ENCODE measurements at regions not wholly inside any gene's neighbourhood (a gene's known extent, or its start where the extent isn't known, plus 50 kb on each side); places are given as distances from the start of the nearest gene placed in this dataset.
A peak's percentile ranks its signal among the peaks of the same experiment; 100 is the strongest.
"Not testable (repeated sequence)": the region's sequence is repeated elsewhere in the genome, so short reads cannot be mapped to it uniquely, and the experiment has no call there.

DNA sequence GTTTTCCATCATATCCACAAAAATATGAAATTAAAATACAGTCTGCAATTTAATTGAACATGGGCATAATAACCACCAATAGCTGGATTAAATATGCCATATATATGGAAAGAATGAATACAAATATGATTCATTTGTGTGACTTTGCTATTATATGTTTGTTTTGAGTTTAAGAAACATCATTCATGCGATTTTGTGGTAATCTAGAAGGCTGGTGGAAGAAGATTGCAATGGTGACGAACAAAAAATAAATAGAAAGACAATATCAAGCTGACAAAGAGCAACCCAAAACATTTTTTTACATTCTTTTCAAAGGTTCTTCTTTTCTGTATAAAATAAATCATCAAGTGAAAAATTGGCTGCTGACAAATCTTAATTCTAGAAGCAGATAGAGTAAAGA lies 610.0 kb downstream of the MAT2B start:
- DNase-seq (ENCODE audit: low spot score): no peak

DNA sequence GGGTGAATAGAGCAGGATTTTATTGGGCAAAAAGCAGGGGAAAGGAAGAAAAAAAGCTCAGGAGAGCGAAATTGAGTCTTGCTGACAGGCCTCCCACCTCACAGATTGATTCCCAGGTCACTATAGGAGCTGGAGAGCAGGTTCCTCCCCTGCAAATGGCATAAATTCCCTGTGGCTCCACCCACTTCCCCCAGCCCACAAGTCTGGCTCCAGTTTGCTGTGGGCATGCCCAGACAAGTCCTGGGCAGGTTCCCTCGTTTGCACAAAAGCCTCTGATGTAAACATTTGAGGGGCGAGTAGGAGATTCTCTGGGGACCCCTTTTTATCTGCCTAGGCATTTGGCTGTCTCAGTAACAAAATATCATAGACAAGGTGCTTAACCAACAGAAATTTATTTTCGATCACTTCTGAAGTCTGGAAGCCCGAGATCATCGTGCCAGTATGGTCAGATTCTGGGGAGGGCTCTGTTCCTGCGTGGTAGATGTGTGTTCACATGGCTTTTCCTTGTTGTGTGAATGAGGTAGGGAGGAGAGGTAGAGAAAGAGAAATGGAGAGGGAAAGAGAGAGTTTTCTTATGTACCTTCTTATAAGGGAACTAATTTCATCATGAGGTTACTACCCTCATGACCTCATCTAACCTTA lies 614.5 kb downstream of the MAT2B start:
- no peak for DNase-seq (ENCODE audit: low spot score)

DNA sequence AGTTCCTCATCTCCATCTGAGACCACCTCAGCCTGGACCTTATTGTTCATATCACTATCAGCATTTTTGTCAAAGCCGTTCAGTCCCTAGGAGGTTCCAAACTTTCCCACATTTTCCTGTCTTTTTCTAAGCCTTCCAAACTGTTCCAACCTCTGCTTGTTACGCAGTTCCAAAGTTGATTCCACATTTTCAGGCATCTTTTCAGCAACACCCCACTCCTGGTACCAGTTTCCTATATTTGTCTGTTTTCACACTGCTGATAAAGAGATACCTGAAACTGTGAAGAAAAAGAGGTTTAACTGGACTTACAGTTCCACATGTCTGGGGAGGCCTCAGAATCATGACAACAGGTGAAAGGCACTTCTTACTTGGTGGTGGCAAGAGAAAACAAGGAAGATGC lies 622.1 kb downstream of the MAT2B start:
- no peak for DNase-seq (ENCODE audit: low spot score)

DNA sequence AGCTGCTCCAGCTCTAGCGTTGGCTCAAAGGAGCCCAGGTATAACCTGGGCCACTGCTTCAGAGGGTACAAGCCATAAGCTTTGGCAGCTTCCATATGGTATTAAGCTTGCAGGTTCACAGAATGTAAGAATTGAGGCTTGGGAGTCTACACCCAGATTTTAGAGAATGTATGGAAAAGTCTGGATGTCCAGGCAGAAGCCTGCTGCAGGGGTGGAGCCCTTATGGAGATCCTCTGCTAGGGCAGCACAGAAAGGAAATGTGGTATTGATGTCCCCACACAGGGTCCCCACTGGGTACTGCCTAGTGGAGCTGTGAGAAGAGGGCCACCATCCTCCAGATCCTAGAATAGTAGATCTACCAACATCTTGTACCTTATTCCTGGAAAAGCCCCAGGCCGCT lies 626.9 kb downstream of the MAT2B start:
- no peak for DNase-seq (ENCODE audit: low spot score)

DNA sequence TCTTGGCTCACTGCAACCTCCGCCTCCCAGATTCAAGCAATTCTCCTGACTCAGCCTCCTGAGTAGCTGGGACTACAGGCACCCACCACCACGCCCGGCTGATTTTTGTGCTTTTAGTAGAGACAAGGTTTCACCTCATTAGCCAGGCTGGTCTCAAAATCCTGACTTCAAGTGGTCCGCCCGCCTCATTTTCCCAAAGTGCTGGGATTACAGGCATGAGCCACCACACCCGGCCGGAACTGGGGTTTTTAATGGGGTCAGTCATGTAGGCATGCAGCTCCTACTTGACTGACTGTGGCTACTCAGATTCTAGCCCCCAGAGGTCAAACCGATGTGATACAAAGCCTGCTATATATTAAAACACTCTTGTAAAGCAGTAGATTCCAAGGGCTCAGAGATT lies 631.7 kb downstream of the MAT2B start:
- no peak for DNase-seq (ENCODE audit: low spot score)

DNA sequence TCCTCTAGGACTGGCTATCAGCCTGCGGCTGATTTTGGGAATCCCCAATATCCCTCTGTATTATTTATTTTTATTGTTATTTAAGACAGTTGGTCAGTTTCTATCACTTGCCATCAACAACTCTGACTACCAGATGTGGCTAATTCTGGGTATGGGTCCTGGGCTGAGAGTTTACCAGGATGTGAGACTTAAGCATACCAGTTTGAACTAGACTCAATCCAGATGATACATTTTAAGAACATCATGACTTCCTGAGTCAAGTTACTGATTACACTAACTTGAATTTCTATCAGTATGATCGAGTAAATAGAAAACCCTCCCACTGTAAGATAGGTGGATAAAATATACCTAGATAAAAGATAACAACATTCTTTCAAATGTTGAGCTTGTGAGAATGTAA lies 634.0 kb downstream of the MAT2B start:
- DNase-seq (ENCODE audit: low spot score): no peak

DNA sequence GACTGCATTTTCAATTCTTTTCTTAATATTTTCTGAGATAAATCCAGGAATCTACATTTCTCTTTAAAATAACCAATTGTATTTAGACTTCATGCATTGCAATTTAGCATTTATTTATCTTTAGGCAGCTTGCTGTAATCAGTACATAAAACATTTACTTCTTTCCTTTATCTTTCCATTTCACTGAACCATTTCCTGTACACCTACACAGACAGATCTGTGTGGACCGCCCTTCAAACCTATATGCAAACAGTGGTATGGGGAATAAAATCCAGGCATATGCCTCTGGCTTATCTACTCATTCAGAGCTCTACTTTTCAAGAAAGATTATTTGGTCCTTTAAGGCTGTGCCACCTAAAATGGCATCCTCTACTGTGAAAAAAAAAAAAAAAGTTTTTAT lies 640.0 kb downstream of the MAT2B start:
- DNase-seq (ENCODE audit: low spot score): no peak

DNA sequence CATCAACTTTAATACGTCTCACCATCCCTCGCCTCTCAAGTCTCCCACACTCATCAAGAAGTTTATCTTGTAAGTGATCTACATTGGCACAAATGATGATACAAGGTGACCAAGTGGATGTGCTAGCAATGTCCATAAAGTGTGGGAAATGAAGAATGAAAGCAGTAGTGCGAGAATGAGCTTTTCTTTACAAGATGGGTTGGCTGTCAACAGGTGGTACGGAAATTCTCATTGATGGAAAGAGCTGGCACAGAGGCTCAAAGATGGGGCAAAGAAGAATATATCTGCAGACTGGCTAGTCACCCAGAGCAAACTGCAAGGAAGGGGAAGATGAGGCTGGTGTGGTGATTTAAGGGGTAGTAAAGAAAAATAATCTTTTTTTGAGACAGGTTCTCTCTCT lies 640.8 kb downstream of the MAT2B start:
- no peak for DNase-seq (ENCODE audit: low spot score)

DNA sequence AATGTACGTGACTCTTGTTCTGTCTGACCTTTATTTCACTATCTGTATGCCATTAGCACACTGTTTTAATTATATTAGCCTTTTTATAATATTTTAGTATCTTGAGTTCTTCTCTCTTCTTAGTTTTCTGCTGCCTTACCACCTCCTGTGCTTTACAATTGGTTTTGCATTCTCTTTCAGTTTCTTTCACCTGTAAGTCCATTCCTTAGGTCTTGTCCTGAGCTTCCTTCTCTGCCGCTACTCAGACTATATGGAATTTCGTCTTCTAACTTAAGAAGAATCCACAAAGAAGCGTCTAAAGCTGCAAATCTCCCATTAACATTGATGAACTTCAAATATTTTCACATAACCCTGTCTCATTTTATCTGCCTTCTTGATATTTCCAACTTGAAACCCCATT lies 642.9 kb downstream of the MAT2B start:
- no peak for DNase-seq (ENCODE audit: low spot score)

DNA sequence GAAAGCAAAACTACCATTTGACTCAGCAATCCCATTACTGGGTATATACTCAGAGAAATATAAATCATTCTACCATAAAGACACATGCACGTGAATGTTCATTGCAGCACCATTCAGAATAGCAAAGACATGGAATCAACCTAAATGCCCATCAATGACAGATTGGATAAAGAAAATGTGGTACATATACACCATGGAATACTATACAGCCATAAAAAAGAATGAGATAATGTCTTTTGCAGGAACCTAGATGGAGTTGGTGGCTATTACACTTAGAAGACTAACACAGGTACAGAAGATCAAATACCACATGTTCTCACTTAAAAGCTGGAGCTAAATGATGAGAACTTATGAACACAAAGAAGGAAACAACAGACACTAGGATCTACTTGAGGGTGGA lies 647.1 kb downstream of the MAT2B start:
- DNase-seq (ENCODE audit: low spot score): not testable (repeated sequence)

DNA sequence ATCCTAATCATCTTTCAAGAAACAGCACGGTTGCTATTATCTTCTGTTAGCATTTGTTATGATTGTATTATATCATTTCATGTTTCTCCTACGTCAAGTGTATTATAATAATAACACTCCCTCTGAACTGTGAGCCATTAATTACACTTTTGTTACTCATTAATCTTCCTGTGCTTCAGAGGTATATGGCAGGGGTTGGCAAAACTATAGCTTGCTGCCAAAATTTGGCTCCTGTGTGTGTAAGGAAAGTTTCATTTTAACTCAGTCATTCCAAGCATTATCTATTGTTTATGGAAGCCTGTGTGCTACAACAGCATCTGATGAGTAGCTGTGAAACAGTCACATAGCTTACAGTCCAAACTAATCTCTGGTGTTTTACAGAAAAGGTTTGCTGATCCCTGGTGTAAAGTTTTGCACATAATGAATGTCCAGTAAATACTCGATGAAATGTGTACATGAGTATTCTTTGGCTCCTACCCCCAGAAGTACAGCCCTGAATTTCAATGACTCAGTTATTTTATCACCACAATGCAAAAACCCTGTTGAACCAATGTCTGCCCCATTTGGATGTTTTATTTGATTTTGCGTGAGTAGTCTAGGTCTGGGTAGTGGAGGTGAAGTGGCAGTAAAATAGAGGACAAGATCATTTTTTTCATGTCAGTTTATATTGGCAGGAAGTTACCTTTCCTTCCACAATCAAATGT lies 648.2 kb downstream of the MAT2B start:
- no peak for DNase-seq (ENCODE audit: low spot score)

DNA sequence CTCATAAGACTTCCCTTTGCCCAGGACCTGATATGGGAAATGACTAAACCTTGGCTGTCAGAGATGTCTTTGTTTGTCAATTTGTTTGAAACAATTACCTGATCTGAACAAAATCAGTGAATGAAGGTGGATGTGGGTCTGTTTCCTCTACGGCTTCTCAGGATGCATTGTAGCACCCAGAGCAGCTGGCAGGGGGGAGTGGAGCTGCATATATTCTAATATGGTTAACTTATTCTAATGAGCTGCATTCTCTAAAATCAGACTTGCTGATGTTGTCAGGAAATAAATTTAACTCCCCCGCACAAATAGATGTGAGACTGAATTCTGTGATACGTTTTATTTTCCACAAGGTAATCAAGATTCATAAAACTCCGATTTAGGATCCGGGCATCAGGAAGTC lies 665.4 kb downstream of the MAT2B start:
- no peak for DNase-seq (ENCODE audit: low spot score)

DNA sequence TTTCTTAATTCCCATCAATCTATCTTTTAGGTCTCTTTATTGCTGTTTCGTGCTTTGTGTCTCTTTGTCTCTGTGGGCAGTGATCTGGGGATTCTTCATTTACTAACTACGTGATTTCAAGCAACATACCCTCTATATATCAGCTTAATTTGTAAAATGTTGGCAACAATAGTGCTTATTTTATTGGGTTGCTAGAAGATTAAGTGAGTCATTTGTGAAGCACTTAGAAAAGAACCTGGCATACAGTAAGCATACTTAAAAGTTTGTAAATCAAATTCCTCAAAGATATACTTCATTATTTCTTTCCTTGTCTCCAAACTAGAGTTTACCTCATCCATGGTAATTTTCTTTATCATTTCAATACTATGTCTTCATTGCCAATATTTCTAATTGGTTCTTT lies 669.7 kb downstream of the MAT2B start:
- no peak for DNase-seq (ENCODE audit: low spot score)

DNA sequence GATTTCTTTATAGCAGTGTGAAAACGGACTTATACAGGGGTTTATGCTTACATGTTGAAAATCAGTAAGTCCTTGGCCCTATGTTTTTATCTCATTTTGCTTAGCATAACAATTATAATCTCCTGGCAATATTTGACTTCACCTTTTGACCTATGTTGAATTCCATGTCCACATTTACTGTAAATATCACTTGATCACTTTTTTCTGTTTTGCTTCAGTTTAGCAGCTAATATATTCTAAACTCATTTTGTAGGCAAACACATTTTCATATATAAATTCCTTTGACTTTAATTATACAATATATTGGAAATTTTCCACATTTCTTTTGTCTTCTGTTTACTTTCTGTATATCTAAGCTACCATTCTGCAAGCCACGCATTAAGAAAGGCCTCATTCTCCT lies 674.0 kb downstream of the MAT2B start:
- no peak for DNase-seq (ENCODE audit: low spot score)

DNA sequence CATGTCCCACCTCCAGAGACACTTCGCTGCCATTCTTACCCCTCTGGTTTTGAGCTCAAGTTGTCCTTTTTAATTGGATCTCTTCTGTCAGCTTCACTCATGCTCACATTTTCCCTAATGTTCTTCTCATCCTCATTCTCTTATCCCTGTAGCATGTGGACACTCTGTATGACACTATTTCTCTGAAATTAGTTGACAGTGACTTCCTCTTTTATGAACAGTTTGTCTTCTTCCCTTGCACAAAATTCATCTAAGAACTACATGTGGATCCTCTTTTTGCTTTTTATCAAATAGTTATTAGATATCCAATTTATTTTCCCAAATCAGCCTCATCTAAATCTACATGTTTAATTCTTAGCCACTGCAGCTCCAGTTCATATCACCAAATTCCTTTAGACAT lies 676.2 kb downstream of the MAT2B start:
- no peak for DNase-seq (ENCODE audit: low spot score)

DNA sequence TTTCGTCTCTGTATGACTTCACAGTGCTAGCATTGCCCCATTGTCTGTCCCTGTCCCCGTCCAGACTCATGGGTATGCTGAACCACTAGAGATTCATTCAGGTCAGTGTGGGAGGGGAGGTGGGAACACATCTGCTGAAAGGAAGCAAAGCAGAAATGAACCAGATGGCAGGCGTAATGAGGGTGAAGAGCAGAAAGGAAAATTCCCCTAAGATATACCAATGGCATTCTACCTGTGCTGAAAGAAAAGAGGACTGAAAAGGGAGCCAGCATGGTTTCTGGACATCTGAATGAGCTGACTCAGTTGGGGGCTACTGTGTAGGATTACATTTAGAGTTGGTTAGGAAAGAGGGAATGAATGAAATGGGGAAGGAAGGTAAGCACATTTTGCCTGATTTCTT lies 678.7 kb downstream of the MAT2B start:
- DNase-seq (ENCODE audit: low spot score): no peak

DNA sequence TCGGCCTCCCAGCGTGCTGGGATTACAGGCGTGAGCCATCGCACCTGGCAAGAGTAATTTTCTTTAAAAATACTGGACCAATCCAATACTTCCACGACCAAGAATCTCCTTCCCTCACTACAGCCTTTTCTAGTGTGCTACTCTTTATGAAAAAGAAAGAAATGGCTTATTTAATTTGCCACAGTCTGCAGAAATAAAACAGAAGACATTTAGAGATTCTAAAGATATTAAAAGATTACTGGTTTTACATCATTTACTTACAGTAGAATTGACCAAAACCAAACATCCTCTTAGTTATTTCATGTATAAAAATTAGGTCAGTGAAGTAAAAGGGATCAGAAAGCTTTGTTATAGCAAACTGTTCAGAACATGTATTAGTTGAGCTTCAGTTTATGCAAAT lies 679.6 kb downstream of the MAT2B start:
- DNase-seq (ENCODE audit: low spot score): no peak

DNA sequence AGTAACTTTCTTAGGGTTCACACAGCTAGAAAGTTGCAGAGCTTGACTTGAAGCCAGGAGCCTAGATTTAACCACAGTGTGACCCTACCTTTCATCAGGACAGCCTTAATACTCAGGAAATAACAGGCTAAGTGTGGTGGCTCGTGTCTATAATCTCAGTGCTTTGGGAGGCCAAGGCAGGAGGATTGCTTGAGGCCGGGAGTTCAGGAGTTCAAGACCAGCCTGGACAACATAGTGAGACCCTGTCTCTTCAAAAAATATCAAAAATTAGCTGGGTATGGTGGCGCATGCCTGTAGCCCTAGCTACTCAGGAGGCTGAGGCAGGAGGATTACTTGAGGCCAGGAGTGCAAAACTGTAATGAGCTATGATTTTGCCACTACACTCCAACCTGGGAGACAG lies 681.1 kb downstream of the MAT2B start:
- no peak for DNase-seq (ENCODE audit: low spot score)

DNA sequence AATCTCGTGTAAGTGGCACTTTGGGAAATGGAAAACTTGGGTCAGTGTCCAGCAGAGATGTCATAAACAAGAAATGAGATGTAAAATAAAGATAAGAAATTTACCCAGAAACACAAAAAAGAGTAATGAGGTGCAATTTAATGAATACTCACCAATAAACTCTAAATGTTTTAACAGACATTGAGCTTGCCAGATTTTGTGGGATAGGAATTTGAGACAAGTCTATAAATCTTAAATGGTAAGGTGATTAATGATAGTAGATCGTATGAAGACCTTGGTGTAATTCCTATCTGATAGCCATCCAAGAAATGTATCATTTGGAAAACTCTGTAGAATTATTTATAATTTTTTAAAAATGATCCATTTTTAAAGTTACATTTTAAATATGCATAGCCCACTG lies 682.4 kb downstream of the MAT2B start:
- no peak for DNase-seq (ENCODE audit: low spot score)

DNA sequence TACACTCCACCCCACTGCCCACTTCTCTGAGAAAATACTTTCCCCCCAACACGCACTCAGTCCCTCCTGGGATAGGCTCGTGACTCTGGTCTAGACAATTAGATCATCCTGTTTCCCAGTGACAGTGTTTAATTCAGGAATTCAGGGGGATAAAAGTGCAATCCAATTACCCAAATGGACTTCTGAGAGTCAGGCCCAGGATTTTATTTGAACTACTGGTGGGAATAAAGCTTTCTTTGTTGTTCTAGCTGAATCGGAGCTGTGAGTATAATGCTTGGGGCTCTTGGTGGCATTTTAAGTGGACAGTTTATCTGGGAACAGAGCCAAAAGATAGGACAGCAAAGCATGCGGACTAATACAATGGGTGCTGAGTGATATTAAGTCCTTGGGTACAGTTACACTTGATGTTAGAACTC lies 683.3 kb downstream of the MAT2B start:
- peak; percentile 14 for DNase-seq (ENCODE audit: low spot score)

DNA sequence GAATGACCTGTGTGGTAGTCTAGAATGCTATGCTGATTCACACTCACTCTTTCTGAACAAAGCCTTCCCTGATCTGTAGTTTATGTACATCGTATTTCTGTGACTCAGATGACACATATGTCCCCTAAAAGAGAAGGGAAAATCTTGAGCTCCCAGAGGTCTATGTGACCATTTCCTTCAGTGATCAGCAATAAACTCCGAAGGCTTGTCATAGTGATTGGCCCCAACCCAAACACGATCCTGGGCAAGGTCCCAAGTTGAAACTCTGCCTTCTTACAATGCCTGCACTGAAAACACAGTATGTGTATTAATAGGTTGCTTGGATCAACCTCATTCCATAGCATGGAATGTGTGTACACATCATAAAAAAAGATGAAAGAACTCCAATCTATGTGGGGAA lies 685.8 kb downstream of the MAT2B start:
- no peak for DNase-seq (ENCODE audit: low spot score)

DNA sequence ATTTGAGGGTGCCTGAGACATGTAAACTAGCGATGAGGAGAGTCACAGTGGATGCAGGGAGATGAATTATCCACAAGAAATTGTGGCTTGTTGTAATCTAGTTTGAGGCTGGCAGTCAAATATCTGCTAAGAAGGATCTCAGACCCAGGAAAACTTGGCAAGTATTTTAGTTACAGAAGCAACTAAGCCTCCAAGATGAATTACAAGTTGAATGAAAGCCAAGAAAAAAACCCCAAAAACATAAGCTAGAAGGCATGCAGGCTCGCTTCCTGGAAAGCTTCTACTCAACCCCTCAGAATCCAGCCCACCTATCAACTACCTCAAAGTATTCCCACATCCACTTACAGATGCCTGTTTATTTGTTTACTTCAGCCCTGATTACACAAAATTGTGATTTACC lies 696.9 kb downstream of the MAT2B start:
- DNase-seq (ENCODE audit: low spot score): no peak

DNA sequence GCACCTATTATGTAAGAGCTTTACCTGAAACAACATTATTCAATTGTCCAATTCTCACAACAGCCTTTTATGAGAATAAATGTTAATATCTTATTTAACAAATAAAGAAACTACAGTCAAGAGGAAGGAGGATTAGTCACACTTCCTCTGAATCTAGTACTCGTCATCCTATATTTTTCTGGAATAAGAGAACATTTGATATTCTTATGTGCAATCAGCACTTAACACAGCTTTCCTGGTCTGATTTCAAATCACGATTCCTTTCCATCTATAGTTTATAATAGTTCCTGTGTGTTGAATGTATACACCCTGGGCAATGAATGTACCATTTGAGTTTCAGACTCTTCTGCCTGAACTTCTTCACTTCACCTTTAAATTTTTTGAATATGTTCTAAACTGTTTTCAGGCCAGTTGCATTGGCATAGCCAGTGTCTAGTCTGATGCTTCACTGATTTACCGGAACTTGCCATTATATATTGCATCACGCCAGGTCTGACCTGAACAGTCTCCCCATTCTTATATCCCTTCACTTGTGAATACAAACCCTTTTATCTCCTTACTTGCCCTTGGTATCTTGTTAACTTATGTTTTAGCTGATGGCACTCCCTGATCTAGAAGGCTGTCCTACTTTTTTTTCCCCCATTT lies 698.3 kb downstream of the MAT2B start:
- DNase-seq (ENCODE audit: low spot score): no peak
